ENCODE measurements at regions not wholly inside any gene's neighbourhood (a gene's known extent, or its start where the extent isn't known, plus 50 kb on each side); places are given as distances from the start of the nearest gene placed in this dataset.

GRCh38 chr6:147016440-147016839, 187.8 kb upstream of the STXBP5 start:
- no peak for TF ChIP-seq CTCF (conservative IDR thresholded peaks at IDR 0.05 in 1 of 2, IDR thresholded peaks at IDR 0.05 in 1 of 2; ENCODE audit: extremely low read depth in 1 of 2, insufficient read depth in 1 of 2, low read depth in 1 of 2, low read length in 2 of 2)
- TF ChIP-seq EZH2 (IDR thresholded peaks at IDR 0.05; ENCODE audit: borderline replicate concordance, low read length), result no peak
